SK-N-MC (cell line): ENCODE measurements at regions not wholly inside any gene's neighbourhood (a gene's known extent, or its start where the extent isn't known, plus 50 kb on each side); places are given as distances from the start of the nearest gene placed in this dataset.

Source experiments
- DNase-seq: peaks from one replicate; pipeline ENCODE4 v3.0.0-alpha.2; 2011; ENCODE audit warnings: low read depth, low spot score
- H3K27ac ChIP-seq: fragments of 200-600 bp; sonication (generic); 2 replicates; pipeline ENCODE4 v1.5.1; 2016; ENCODE audit warnings: mixed run types
- H3K36me3 ChIP-seq: fragments of 200-600 bp; sonication (generic); 2 replicates; pipeline ENCODE4 v1.6.1; 2017; ENCODE audit warnings: antibody characterized with exemption, low read length, mixed read lengths; ENCODE audit not compliant: insufficient read depth
- H3K4me3 ChIP-seq: fragments of 200-600 bp; sonication (generic); 2 replicates; pipeline ENCODE4 v1.5.1; 2016
- H3K9ac ChIP-seq: fragments of 200-600 bp; sonication (generic); 2 replicates; pipeline ENCODE4 v1.8.0; 2017; ENCODE audit warnings: mixed run types, mixed read lengths; ENCODE audit not compliant: insufficient read length
- H3K9me3 ChIP-seq: fragments of 200-600 bp; sonication (generic); 2 replicates; pipeline ENCODE4 v1.6.1; 2017; ENCODE audit warnings: low read depth, mild to moderate bottlenecking, antibody characterized with exemption, low read length, moderate library complexity, mixed read lengths
- EZH2 ChIP-seq: fragments of 200-600 bp; sonication (generic); IDR thresholded peaks from one replicate; pipeline ENCODE4 v1.6.1; 2017; ENCODE audit warnings: antibody characterized with exemption
- FOXP2 ChIP-seq: optimal IDR thresholded peaks from 2 replicates; pipeline ENCODE3; 2011; ENCODE audit warnings: mild to moderate bottlenecking, moderate library complexity; ENCODE audit not compliant: insufficient read depth; ENCODE audit errors: extremely low read length, control extremely low read depth
- POLR2AphosphoS5 ChIP-seq: IDR thresholded peaks from 2 replicates; pipeline ENCODE4 v1.6.1; 2012; ENCODE audit warnings: mild to moderate bottlenecking, low read depth, low read length, borderline replicate concordance

DNA sequence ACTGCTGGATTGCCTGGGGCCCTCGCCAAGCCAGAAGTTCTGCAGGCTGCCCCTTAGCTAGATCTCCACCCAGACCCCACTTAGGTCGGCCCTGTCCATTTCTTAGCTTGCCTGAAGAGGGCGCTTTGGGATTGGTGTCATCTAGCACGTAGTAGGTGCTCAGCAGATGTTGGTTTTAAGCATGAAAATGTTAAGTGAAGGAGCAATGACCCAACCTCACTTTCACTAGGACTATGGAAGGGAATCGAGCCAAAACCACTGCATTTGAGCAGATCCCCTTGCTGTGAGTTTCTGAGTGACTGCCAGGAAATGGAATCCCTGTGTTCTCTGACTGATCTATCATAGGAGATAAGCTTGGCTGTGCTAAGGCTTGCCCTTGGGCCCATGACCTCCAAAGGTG is 131.7 kb upstream of the EEPD1 start:
- Histone ChIP-seq H3K36me3 (no peaks in the 10 kb centered on the region), H3K9ac (no peak overlapping the region), H3K4me3 (no peak overlapping the region), H3K9me3 (no peaks in the 10 kb centered on the region), H3K27ac (no peak overlapping the region)
- no peak for DNase-seq
- TF ChIP-seq FOXP2 (no peak), POLR2AphosphoS5 (no peak)

DNA sequence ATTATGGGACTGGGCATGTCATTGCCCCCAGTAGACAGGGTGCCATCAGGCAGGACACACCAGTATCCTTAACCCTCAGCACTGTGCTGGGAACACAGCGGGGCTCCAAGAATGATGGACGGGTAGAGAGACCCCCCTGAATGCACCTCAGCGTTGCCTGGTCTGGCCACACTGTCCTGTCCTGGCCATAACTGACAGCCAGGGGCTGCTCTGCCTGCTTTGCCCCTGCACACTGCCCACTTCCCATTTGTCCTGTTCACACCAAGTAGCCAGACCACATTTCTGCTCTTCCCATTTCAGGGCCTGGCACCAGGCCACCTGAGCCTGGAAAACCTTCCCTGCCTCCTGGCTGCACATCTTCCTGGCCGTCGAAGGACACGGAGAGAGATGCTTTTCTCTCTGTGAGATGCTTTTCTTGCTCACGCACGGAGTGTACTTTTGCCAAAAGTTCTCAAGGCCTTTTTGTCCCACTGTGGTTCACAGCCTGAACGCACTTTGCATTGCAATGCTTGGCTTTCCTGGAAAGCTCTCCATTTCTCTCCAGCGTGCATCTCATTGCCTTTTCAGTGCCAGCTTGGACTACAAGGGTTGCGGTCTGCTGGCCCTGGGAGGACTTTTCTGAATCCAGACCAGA is 131.0 kb upstream of the EEPD1 start:
- no peaks in the 10 kb centered on the region for H3K9me3 ChIP-seq
- H3K36me3 ChIP-seq, result no peaks in the 10 kb centered on the region
- TF ChIP-seq EZH2 (no peak), POLR2AphosphoS5 (no peak), FOXP2 (no peak)

DNA sequence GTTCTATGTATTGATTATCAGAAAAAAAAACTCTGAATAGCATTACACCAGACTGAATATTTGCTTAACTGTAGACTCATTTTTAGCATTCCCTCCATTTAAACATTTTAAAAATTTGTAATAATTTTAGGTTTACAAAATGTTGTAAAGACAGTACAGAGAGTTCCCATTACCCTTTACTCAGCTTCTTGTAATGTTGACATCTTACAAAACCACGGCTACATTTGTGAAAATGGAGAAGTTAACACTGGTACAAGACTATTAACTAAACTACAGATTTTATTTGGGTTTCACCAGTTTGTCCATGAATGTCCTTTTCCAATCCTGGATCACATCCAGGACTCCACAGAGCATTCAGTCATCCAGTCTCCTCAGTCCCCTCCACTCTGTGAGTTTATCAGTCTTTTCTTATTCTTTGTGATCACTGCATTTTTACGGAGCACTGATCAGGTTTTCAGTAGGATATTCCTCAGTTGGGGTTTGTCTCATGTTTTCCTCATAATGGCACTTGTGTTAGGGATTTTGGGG is 130.0 kb upstream of the EEPD1 start:
- TF ChIP-seq FOXP2 (no peak), POLR2AphosphoS5 (no peak), EZH2 (no peak)
- H3K27ac ChIP-seq, result no peak overlapping the region
- no peak for DNase-seq
- H3K4me3 ChIP-seq, result no peak overlapping the region
- H3K36me3 ChIP-seq, result no peaks in the 10 kb centered on the region
- H3K9ac ChIP-seq, result no peak overlapping the region
- no peaks in the 10 kb centered on the region for H3K9me3 ChIP-seq

More for the DNA sequence above, 131.0 kb upstream of the EEPD1 start:
- no peak for DNase-seq
- Histone ChIP-seq H3K4me3 (no peak overlapping the region), H3K27ac (no peak overlapping the region), H3K9ac (no peak overlapping the region)

DNA sequence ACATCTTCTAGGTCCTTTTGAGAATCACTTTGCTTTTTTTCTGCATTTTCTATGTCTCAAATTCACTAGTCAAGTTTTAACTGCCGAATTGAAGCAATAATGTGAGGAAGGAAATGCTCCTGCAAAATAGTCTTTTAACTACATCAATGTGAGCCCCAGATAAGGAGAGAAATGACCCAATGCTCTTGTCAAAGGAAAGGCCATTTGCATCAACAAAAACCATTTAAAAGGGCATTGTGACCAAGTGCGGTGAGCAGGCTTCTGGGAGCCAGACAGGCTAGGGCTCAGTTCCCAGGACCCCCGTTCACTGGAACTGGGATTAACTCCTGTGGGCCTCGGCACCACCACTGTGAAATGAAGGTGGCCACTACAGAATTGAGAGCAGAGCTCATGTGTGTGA is 127.9 kb upstream of the EEPD1 start:
- H3K36me3 ChIP-seq, result no peaks in the 10 kb centered on the region
- H3K4me3 ChIP-seq, result no peak overlapping the region
- H3K9me3 ChIP-seq, result no peaks in the 10 kb centered on the region
- H3K9ac ChIP-seq, result no peak overlapping the region
- DNase-seq, result no peak
- TF ChIP-seq FOXP2 (no peak), POLR2AphosphoS5 (no peak), EZH2 (no peak)
- no peak overlapping the region for H3K27ac ChIP-seq

DNA sequence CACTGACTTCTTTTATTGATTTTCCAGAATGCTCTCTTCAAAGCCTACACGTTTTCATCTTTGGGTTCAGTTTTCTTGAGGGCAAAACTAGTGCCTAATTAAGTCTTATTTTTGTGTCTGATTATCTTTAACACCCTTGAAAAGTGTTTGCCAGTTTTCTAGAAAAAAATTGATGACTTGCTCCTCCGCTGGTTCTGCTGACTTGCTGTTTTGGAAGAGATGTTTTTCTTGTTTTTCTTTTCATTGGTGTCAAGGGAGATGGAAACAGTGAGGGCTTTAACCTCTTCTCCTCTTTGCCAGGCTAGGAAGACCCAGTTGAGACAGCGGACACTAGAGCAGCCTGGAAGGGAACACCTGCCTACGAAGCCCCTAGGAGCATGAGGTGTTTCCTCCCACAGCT is 123.7 kb upstream of the EEPD1 start:
- Histone ChIP-seq H3K9ac (no peak overlapping the region), H3K36me3 (no peaks in the 10 kb centered on the region), H3K9me3 (no peaks in the 10 kb centered on the region), H3K4me3 (no peak overlapping the region), H3K27ac (no peak overlapping the region)
- no peak for TF ChIP-seq FOXP2
- TF ChIP-seq POLR2AphosphoS5, result no peak
- no peak for TF ChIP-seq EZH2
- DNase-seq, result no peak

DNA sequence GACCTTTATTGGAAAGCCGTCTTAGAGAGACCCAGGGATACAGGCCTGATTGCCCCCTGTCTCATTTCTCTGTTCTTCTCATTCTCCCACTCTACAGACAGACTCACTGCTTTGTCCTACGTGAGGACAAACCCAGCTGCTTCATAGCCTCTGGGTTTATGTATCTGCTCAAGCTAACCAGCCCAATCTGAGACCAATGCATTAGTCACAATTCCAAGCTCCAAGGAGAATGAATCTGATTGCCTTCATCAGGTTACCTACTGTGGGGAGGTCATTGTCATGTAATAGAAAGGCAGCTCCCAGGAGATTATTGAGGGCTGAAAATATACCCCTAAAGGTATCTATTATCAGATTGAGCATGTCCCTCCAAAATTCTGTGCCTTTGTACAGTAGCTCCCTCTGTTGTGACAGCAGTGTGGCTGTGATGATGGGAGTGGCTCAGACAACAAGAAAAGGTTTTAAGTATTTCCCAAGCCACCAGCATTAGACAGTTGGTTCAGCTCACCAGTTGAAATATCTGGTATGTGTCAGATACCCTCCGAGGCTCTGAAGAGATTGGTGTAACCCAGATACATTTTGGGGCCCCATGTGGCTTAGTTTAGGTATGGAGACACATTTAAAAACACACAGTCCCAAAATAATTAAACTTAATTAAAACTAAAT is 123.1 kb upstream of the EEPD1 start:
- H3K9ac ChIP-seq, result no peak overlapping the region
- no peak overlapping the region for H3K27ac ChIP-seq
- no peak for DNase-seq
- TF ChIP-seq EZH2 (no peak), POLR2AphosphoS5 (no peak)
- H3K36me3 ChIP-seq, result no peaks in the 10 kb centered on the region
- H3K4me3 ChIP-seq, result no peak overlapping the region
- no peaks in the 10 kb centered on the region for H3K9me3 ChIP-seq

DNA sequence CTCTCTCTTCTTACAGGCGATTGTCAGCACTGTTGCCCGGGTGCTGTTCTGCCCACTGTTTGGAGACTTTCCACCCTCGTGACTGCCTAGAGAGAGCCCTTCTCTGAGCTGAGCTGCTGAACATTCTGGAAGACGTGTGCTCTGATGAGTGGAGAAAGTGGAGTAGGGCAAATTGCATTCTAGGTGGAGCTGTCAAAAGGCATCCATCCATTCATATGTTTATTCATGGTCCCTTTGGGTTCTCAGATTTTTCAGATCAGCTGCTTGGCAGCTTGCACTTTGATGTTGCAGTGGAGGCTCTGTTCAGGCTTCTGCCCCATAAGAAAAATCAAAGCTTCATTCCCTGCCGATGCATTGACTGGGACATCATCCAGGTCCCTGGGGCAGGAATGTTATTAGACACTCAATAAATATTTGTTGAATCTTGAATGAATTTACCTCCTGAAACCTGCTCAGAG is 120.7 kb upstream of the EEPD1 start:
- no peaks in the 10 kb centered on the region for H3K36me3 ChIP-seq
- TF ChIP-seq EZH2 (no peak), POLR2AphosphoS5 (no peak), FOXP2 (no peak)
- no peak overlapping the region for H3K9ac ChIP-seq
- no peak overlapping the region for H3K27ac ChIP-seq
- no peaks in the 10 kb centered on the region for H3K9me3 ChIP-seq
- DNase-seq, result no peak
- H3K4me3 ChIP-seq, result no peak overlapping the region

DNA sequence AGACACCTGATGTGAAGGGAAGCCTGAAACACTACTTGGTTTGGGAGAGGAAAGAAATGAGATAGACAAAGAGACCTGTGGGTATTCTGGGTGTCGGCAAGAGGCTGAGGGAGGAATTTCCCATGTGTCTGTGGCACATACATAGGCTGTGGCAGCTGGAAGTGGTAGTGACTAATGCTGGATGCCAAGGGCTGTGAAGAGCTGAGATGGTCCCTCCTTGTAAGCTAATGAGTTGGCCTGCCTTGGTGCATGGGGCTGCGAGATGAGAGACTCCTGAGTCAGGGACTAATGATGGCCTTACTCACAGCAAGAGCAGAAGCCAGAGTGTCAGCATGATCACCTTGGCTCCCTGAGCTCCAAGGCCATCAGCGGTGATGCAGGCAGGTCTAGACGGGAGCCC is 119.0 kb upstream of the EEPD1 start:
- H3K9me3 ChIP-seq, result no peaks in the 10 kb centered on the region
- H3K36me3 ChIP-seq, result no peaks in the 10 kb centered on the region
- DNase-seq, result no peak
- H3K9ac ChIP-seq, result no peak overlapping the region
- TF ChIP-seq POLR2AphosphoS5 (no peak), FOXP2 (no peak), EZH2 (no peak)
- no peak overlapping the region for H3K27ac ChIP-seq
- H3K4me3 ChIP-seq, result no peak overlapping the region
